ENCODE measurements at regions not wholly inside any gene's neighbourhood (a gene's known extent, or its start where the extent isn't known, plus 50 kb on each side); places are given as distances from the start of the nearest gene placed in this dataset.

GRCh38 chr14:45400509-45400908 is 147.5 kb upstream of the MIS18BP1 start:
- no peak for TF ChIP-seq TEAD4 (IDR thresholded peaks at IDR 0.05)
- no peak for TF ChIP-seq CEBPB (IDR thresholded peaks at IDR 0.05)
- no peak for TF ChIP-seq EP300 (IDR thresholded peaks at IDR 0.05; ENCODE audit: borderline replicate concordance)
- TF ChIP-seq TAF1 (IDR thresholded peaks at IDR 0.05; ENCODE audit: low read depth), result no peak

DNA sequence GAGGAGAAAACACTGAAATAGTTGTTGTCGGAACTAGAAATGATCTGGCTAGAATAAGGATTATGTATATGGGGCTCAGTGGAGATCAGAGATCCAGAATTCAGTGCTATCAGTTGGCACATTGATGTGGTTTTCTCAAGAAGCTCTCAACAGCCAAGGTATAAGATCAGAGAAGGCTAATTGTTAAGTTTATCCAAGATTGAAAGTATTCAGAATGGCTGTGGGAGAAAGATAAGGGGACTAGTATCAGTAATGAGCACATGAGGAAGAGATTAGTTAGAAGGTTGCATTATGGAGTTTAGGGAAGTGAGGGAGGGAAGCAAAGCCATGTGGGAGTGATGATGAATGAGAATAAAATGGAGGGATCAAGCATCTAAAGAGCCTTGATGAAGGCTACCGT is 128.1 kb upstream of the MIS18BP1 start:
- no peak for TF ChIP-seq TAF1 (IDR thresholded peaks at IDR 0.05; ENCODE audit: low read depth)
- no peak for TF ChIP-seq RAD21 (IDR thresholded peaks at IDR 0.05; ENCODE audit: low read depth)
- no peak for TF ChIP-seq TEAD4 (IDR thresholded peaks at IDR 0.05)
- TF ChIP-seq MAX (IDR thresholded peaks at IDR 0.05), result no peak
- no peak for TF ChIP-seq CREB1 (IDR thresholded peaks at IDR 0.05; ENCODE audit: low read depth)
- TF ChIP-seq FOXM1 (IDR thresholded peaks at IDR 0.05; ENCODE audit: borderline replicate concordance, low read depth), result no peak
- no peak for TF ChIP-seq USF1 (IDR thresholded peaks at IDR 0.05)
- no peak for TF ChIP-seq CEBPB (IDR thresholded peaks at IDR 0.05)
- TF ChIP-seq NFIC (IDR thresholded peaks at IDR 0.05), result no peak

- TF ChIP-seq ZBTB7A (IDR thresholded peaks at IDR 0.05; ENCODE audit: low read depth), result no peak
- TF ChIP-seq TEAD4 (IDR thresholded peaks at IDR 0.05), result no peak
- TF ChIP-seq MAX (IDR thresholded peaks at IDR 0.05), result no peak
- no peak for TF ChIP-seq FOXM1 (IDR thresholded peaks at IDR 0.05; ENCODE audit: borderline replicate concordance, low read depth)
- no peak for TF ChIP-seq RAD21 (IDR thresholded peaks at IDR 0.05; ENCODE audit: low read depth)
- TF ChIP-seq TCF12 (IDR thresholded peaks at IDR 0.05; ENCODE audit: low read depth), result no peak
- TF ChIP-seq EP300 (IDR thresholded peaks at IDR 0.05; ENCODE audit: borderline replicate concordance), result no peak
- no peak for TF ChIP-seq TAF1 (IDR thresholded peaks at IDR 0.05; ENCODE audit: low read depth)
- TF ChIP-seq EGR1 (IDR thresholded peaks at IDR 0.05), result no peak
- TF ChIP-seq YY1 (IDR thresholded peaks at IDR 0.05; ENCODE audit: low read depth), result no peak
- no peak for TF ChIP-seq CEBPB (IDR thresholded peaks at IDR 0.05)
- no peak for TF ChIP-seq NFIC (IDR thresholded peaks at IDR 0.05)
Observed at GRCh38 chr14:45377166-45377565, 124.2 kb upstream of the MIS18BP1 start.

DNA sequence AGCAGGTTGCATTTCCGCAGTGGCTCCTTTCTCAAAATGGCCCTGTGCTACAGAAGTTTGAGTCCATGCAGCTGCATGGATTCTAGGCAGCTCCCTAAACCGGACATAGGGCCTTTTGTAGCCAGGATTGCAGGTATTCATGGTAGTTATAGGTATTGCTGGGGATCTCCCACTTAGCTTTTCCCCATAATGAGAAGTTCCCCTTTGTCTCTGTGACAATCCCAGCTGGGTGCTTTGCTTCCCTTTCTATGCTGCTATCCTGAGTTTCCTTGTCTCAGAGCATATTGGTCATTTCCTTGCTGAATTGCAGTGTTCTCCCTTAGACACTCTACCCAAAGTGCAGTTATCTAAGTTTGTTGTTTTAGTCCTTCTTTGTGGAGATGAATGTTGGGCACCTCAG is 120.9 kb upstream of the MIS18BP1 start:
- TF ChIP-seq NFIC (IDR thresholded peaks at IDR 0.05) (no peak), CREB1 (IDR thresholded peaks at IDR 0.05; ENCODE audit: low read depth) (no peak), TEAD4 (IDR thresholded peaks at IDR 0.05) (no peak), MAX (IDR thresholded peaks at IDR 0.05) (no peak), TAF1 (IDR thresholded peaks at IDR 0.05; ENCODE audit: low read depth) (no peak), USF1 (IDR thresholded peaks at IDR 0.05) (no peak), ZBTB7A (IDR thresholded peaks at IDR 0.05; ENCODE audit: low read depth) (no peak), RAD21 (IDR thresholded peaks at IDR 0.05; ENCODE audit: low read depth) (no peak), CEBPB (IDR thresholded peaks at IDR 0.05) (no peak)

DNA sequence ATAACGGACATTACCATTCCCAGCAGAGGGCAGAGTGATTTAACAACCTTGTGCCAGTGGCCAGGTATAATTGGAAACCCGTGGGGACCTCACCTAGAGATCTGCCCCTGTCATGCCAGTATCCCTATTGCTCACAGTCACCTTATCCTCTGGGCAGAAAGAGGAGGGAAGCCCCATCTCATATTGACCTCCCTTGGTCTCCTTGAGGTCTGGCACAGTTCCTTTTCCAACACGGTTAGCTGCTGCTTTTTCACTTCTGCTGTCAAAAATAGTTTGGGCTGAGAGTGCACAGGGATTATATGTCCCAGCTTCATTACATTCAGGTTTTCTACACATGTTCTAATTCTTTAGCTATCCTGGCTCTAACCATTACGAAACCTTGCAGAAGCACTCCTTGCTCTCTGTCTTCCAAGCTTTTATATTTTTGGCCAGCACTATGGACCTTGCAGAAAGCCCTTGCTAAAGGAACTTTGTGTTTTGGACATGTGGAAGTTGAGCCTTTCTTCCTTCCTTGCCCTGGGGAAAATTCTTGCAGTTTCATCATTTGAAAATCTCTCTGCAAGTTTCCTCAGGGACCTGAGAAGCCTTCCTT is 111.7 kb upstream of the MIS18BP1 start:
- no peak for TF ChIP-seq CEBPB (IDR thresholded peaks at IDR 0.05)
- TF ChIP-seq RAD21 (IDR thresholded peaks at IDR 0.05; ENCODE audit: low read depth), result no peak

DNA sequence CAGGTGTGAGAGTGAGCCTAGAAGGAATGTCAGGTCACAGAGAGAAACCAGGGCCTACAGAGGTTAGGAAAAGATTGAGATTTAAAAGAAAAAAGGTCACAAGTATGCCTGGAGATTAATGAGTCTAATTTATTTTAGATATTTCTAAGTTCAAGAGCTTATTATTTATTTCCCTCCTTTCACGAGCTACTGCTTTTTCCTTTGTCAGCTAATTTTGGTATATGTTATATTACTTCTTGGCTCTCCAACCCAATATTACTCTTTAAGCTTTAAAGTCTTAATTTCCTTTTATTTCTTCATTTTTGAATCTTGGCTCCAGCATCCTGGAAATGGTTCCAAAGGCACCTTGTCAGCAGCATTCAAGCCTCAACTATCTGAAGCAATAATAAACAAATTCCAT is 109.5 kb upstream of the MIS18BP1 start:
- TF ChIP-seq MAX (IDR thresholded peaks at IDR 0.05), result no peak
- TF ChIP-seq USF1 (IDR thresholded peaks at IDR 0.05), result no peak
- no peak for TF ChIP-seq ZBTB7A (IDR thresholded peaks at IDR 0.05; ENCODE audit: low read depth)
- no peak for TF ChIP-seq EP300 (IDR thresholded peaks at IDR 0.05; ENCODE audit: borderline replicate concordance)
- no peak for TF ChIP-seq RAD21 (IDR thresholded peaks at IDR 0.05; ENCODE audit: low read depth)
- no peak for TF ChIP-seq CEBPB (IDR thresholded peaks at IDR 0.05)
- no peak for TF ChIP-seq TEAD4 (IDR thresholded peaks at IDR 0.05)
- TF ChIP-seq FOXM1 (IDR thresholded peaks at IDR 0.05; ENCODE audit: borderline replicate concordance, low read depth), result no peak
- TF ChIP-seq NFIC (IDR thresholded peaks at IDR 0.05), result no peak
- no peak for TF ChIP-seq EGR1 (IDR thresholded peaks at IDR 0.05)
- TF ChIP-seq YY1 (IDR thresholded peaks at IDR 0.05; ENCODE audit: low read depth), result no peak
- TF ChIP-seq TCF12 (IDR thresholded peaks at IDR 0.05; ENCODE audit: low read depth), result no peak
- no peak for TF ChIP-seq CREB1 (IDR thresholded peaks at IDR 0.05; ENCODE audit: low read depth)
- TF ChIP-seq TAF1 (IDR thresholded peaks at IDR 0.05; ENCODE audit: low read depth), result no peak
- no peak for TF ChIP-seq REST (IDR thresholded peaks at IDR 0.05; ENCODE audit: low read depth)

- TF ChIP-seq YY1 (IDR thresholded peaks at IDR 0.05; ENCODE audit: low read depth), result no peak
- 0 out of 2 replicates have a peak, but pooled peaks have one; percentile 13 for TF ChIP-seq CEBPB (IDR thresholded peaks at IDR 0.05)
- TF ChIP-seq TAF1 (IDR thresholded peaks at IDR 0.05; ENCODE audit: low read depth), result no peak
Observed at GRCh38 chr14:45361727-45362126, 108.7 kb upstream of the MIS18BP1 start.
